IPS-18a (cell line): ENCODE measurements at regions not wholly inside any gene's neighbourhood (a gene's known extent, or its start where the extent isn't known, plus 50 kb on each side); places are given as distances from the start of the nearest gene placed in this dataset.

Experiments
- H3K27ac ChIP-seq: one replicate; pipeline ENCODE4 v1.5.1; 2013; ENCODE audit warnings: low read length
- H3K27me3 ChIP-seq: one replicate; pipeline ENCODE4 v1.6.1; 2013; ENCODE audit warnings: mild to moderate bottlenecking, low read length; ENCODE audit not compliant: control insufficient read depth, insufficient read depth
- H3K36me3 ChIP-seq: one replicate; pipeline ENCODE4 v1.6.1; 2013; ENCODE audit warnings: low read depth, low read length; ENCODE audit not compliant: control insufficient read depth
- H3K4me1 ChIP-seq: one replicate; pipeline ENCODE4 v1.6.1; 2013; ENCODE audit warnings: low read depth, low read length; ENCODE audit not compliant: control insufficient read depth
- H3K4me3 ChIP-seq: one replicate; pipeline ENCODE4 v1.5.1; 2013; ENCODE audit warnings: low read length
- H3K9ac ChIP-seq: one replicate; pipeline ENCODE4 v1.6.1; 2013; ENCODE audit warnings: mild to moderate bottlenecking, low read length, moderate library complexity
- H3K9me3 ChIP-seq: one replicate; pipeline ENCODE4 v1.6.1; 2013; ENCODE audit warnings: low read depth, low read length; ENCODE audit not compliant: control insufficient read depth

DNA sequence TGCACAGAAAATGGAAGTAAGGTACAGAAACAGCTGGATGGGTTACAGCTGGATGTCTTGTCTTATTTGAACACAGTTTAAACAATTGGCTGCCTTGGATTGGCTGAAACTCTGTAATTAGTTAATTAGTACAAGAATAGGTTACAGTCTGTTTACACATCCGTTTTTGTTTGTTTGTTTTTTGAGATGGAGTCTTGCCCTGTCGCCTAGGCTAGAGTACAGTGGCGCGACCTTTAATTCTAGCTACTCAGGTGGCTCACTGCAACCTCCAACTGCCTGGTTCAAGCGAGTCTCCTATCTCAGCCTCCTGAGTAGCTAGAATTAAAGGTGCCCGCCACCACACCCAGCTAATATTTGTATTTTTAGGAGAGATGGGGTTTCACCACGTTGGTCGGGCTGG is 368.7 kb upstream of the KLF4 start:
- H3K4me1 ChIP-seq = no peaks in the 10 kb centered on the region
- peaks cover 4% of the 10 kb centered on the region for H3K9me3 ChIP-seq
- no peak overlapping the region for H3K27ac ChIP-seq
- no peaks in the 10 kb centered on the region for H3K27me3 ChIP-seq
- H3K4me3 ChIP-seq = no peak overlapping the region
- H3K36me3 ChIP-seq = no peaks in the 10 kb centered on the region
- H3K9ac ChIP-seq = no peak overlapping the region

DNA sequence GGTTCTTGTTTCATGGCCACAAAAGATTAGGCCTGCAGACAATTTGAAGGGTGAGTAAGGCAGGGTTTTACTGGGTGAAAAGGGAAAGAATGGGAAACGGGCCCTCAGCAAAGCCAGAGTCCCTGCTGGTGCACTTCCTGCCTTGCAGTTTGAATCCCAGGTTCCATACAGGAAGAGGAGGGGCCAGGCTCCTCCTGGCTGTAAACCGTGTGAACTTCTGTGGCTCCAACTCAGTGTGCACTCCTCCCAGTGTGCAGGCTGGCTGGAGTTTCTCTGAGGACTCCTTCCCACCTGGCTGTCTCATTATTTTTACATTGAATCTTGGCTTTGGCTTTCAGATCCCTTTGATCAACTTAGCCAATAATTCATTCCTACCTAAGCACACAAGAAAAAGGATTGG is 367.1 kb upstream of the KLF4 start:
- Histone ChIP-seq H3K36me3 (no peaks in the 10 kb centered on the region), H3K9me3 (peaks cover 4% of the 10 kb centered on the region), H3K27me3 (no peaks in the 10 kb centered on the region), H3K9ac (no peak overlapping the region), H3K4me1 (no peaks in the 10 kb centered on the region), H3K27ac (no peak overlapping the region), H3K4me3 (no peak overlapping the region)

DNA sequence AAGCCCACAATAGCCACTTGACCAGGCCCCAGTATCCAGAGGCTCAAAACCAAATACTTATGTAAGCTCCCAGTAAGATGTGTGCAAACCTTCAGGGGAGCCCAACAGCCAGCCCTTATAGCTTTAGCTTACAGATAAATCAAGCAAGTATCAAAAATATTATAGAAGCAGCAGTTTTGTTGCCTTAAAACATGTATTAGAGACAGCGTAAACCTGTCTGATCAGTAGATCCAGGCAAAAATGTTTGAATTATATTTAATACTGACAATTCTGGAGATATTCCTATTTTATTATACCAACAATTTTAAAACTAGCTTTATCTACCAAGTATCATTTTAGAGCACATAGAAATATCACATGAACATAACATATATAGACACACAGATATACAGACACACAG is 365.6 kb upstream of the KLF4 start:
- H3K4me1 ChIP-seq = no peaks in the 10 kb centered on the region
- H3K27me3 ChIP-seq = no peaks in the 10 kb centered on the region
- no peaks in the 10 kb centered on the region for H3K36me3 ChIP-seq
- no peak overlapping the region for H3K27ac ChIP-seq
- H3K9ac ChIP-seq = no peak overlapping the region
- peaks cover 4% of the 10 kb centered on the region for H3K9me3 ChIP-seq
- H3K4me3 ChIP-seq = no peak overlapping the region

DNA sequence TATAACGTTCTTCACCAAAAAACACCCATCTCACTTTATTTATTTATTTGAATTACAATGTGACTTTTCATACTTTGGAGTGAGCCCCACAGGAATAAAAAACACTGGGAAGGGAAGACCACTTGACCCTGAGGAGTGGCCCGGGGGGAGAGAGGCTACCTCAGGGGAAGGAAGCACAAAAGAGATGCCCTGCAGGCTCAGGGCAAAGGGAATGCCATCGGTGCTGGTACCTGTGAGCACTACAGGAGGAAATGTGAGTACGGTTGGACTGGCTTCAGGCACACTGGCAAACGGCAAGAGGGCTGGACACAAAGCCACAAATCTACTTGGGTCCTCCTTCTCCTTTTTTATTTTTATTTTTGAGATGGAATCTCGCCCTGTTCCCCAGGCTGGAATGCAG is 363.9 kb upstream of the KLF4 start:
- no peaks in the 10 kb centered on the region for H3K36me3 ChIP-seq
- no peak overlapping the region for H3K27ac ChIP-seq
- H3K4me1 ChIP-seq = no peaks in the 10 kb centered on the region
- H3K4me3 ChIP-seq = no peak overlapping the region
- H3K9me3 ChIP-seq = peaks cover 4% of the 10 kb centered on the region
- no peak overlapping the region for H3K9ac ChIP-seq
- no peaks in the 10 kb centered on the region for H3K27me3 ChIP-seq

DNA sequence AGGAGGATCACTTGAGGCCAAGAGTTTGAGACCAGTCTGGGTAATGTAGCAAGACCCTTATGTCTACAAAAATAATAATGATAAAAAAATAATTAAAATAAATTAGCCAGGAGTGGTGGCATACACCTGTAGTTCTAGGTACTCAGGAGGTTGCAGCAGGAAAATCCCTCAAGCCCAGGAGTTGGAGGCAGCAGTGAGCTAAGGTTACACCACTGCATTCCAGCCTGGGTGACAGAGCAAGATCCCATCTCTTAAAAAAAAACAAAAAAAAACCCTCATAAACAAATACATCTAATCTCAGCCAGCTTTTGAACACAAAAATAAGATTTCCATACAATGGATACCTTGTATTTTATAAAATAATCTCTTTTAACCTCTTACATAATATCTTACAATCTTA is 363.3 kb upstream of the KLF4 start:
- peaks cover 4% of the 10 kb centered on the region for H3K9me3 ChIP-seq
- no peaks in the 10 kb centered on the region for H3K36me3 ChIP-seq
- H3K27me3 ChIP-seq = no peaks in the 10 kb centered on the region
- H3K4me1 ChIP-seq = no peaks in the 10 kb centered on the region
- H3K4me3 ChIP-seq = no peak overlapping the region
- H3K9ac ChIP-seq = no peak overlapping the region
- no peak overlapping the region for H3K27ac ChIP-seq

DNA sequence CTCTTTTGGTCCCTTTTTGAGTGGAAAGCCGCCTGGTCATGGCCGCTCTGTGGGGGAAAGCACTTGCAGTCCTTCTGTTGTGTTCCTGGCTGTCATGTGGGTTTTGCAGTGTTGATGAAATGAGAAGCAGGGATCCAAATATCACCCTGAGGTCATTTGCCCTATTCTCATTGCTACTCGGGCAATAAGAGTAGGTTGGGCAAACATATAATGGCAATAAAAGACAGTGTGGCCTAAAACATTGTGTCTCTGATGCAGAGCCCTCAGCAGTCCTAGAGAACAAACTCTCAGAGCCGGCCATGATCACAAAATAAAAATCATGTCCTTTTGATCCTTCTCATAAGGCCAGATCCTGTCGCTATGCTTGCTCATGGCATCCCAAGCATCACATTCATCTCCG is 361.1 kb upstream of the KLF4 start:
- no peaks in the 10 kb centered on the region for H3K27me3 ChIP-seq
- H3K9ac ChIP-seq = no peak overlapping the region
- no peak overlapping the region for H3K27ac ChIP-seq
- H3K9me3 ChIP-seq = peaks cover 3% of the 10 kb centered on the region
- H3K4me3 ChIP-seq = no peak overlapping the region
- no peaks in the 10 kb centered on the region for H3K4me1 ChIP-seq
- no peaks in the 10 kb centered on the region for H3K36me3 ChIP-seq

DNA sequence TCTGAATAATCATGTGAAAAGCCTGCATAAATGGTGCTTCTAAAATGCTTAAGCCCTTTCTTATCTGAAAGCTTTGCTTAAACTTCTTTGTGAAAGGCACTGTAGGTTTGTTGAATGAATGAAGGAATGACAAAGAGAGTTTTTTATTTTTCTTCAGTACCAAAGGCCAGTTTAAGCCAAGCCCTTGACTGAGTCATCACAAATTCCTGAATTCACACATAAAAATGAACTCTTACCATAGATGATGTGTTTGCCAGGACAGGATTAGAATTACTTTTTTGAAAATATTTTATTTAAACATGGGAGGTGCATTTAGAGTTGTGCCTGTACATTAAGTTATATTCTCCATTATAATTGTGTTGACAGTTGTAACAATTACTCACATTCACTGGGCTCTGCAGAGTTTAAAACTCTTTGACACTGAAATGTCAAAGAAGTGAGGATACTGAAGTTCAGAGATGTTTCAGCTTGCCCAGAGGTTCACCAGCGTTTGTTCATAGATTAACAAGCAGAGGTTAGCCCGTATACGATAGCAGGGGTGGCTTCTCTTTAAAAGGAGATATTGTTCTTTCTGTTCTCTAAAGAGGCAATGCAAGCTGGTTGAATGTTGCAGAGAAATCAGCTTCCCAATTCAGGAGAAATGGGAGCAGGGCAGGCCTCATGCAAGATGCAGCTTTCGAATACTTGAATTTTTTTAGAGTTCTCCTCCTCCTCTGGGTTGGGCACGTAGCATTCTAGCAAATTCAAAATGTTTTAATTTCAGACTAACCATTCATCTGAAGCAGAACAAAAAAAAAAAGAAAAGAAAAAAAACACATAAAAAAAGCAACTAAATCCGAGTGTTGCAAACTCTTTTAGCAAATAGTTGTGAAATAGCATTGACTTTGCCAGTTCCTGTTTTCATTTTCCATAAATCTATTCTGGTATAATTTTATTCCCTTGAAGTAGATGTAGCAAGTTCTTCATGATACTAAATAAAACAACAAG is 358.7 kb upstream of the KLF4 start:
- no peaks in the 10 kb centered on the region for H3K9me3 ChIP-seq
- no peak overlapping the region for H3K4me3 ChIP-seq
- no peaks in the 10 kb centered on the region for H3K27me3 ChIP-seq
- H3K27ac ChIP-seq = no peak overlapping the region
- H3K9ac ChIP-seq = no peak overlapping the region
- H3K4me1 ChIP-seq = no peaks in the 10 kb centered on the region
- no peaks in the 10 kb centered on the region for H3K36me3 ChIP-seq

DNA sequence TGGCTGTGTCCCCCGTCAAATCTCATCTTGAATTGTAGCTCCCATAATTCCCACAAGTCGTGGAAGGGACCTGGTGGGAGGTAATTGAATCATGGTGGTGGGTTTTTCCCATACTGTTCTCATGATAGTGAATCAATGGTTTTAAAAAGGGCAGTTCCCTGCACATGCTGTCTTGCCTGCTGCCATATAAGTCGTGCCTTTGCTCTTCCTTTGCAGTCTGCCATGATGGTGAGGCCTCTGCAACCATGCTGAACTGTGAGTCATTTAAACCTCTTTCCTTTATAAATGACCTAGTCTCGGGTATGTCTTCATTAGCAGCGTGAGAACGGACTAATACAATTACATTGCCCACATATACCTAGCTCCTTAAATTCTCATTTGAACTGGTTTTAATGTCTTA is 353.0 kb upstream of the KLF4 start:
- no peaks in the 10 kb centered on the region for H3K9me3 ChIP-seq
- H3K4me1 ChIP-seq = no peaks in the 10 kb centered on the region
- H3K4me3 ChIP-seq = no peak overlapping the region
- no peaks in the 10 kb centered on the region for H3K27me3 ChIP-seq
- H3K9ac ChIP-seq = no peak overlapping the region
- no peak overlapping the region for H3K27ac ChIP-seq
- H3K36me3 ChIP-seq = no peaks in the 10 kb centered on the region

DNA sequence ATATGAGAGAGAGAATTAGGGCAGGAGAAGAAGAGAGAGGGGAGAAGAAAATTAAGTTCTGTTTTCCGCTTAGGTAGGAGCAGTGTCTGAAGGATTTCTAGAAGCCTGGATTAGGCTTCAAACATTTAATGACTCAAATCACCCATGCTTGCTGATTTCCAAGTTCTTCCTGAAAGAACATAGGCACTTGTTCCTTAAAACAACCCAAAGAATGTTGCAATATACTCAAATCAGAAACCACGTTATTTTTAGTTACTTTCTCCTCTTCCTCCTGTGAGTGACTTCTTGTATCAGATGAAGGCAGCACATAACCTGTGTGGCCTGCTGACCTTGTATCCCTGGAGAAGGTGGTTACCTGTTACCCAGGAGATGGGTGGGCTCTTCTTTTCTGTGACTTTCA is 351.5 kb upstream of the KLF4 start:
- Histone ChIP-seq H3K9ac (no peak overlapping the region), H3K4me1 (no peaks in the 10 kb centered on the region), H3K9me3 (no peaks in the 10 kb centered on the region), H3K36me3 (no peaks in the 10 kb centered on the region), H3K27me3 (no peaks in the 10 kb centered on the region), H3K4me3 (no peak overlapping the region), H3K27ac (no peak overlapping the region)

DNA sequence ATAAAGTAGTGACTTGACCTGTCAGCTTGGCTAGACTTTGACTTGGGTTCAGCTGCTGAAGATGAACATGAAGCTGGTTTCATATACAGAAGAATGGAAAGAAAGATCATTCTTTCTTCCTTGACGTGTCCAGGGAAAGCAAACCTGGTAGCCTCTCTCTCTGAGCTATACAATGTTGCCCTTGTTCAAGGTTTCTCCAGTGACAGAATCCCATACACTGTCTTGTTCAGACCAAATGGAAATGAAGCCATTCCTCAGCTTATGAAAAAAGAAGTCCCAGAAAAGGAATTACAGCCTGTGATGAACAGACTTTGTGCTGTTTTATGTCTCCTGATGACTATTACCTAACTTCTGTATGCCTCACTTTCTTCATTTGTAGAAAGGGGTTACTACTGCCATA is 349.8 kb upstream of the KLF4 start:
- Histone ChIP-seq H3K36me3 (no peaks in the 10 kb centered on the region), H3K9ac (no peak overlapping the region), H3K27ac (no peak overlapping the region), H3K4me1 (no peaks in the 10 kb centered on the region), H3K4me3 (no peak overlapping the region), H3K9me3 (no peaks in the 10 kb centered on the region), H3K27me3 (no peaks in the 10 kb centered on the region)

DNA sequence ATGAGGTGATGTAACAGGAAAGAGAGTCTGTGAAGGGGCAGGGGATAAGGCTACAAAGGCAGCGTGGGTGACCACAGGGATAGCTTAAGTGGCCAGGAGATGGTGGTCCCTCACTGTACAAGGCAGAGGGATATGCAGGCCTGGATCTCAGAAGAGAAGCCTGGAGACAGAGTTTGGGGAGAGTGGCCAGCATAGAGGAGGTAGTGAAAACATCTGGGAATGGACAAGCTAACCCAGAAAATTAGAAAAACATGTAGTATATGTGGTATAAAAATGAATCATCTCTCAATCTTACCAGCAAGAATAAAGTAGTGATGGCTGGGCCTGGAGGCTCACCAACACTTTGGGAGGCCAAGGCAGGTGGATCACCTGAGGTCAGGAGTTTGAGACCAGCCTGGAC is 349.2 kb upstream of the KLF4 start:
- Histone ChIP-seq H3K4me1 (no peaks in the 10 kb centered on the region), H3K9me3 (no peaks in the 10 kb centered on the region), H3K27ac (no peak overlapping the region), H3K9ac (no peak overlapping the region), H3K36me3 (no peaks in the 10 kb centered on the region), H3K4me3 (no peak overlapping the region), H3K27me3 (no peaks in the 10 kb centered on the region)

DNA sequence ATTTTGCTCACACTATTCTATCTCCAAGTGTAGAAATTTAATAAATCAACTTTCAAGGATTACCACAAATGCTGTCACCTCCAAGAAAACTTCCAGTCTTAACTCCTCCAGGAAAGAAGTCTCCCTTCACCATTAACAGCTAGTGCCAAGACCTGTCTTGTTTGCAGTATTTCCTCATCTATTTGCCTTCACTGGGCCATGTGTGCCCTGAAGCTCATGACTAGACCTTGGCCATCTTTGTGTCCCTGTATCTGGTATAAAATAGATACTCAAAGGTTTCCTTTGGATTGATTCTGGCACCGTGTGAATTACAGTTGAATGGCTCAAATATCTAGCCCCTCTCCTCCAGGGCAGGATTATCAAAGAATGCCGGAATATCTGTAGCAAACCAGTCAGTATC is 346.7 kb upstream of the KLF4 start:
- Histone ChIP-seq H3K9me3 (no peaks in the 10 kb centered on the region), H3K9ac (no peak overlapping the region), H3K27ac (no peak overlapping the region), H3K36me3 (no peaks in the 10 kb centered on the region), H3K4me1 (no peaks in the 10 kb centered on the region), H3K27me3 (no peaks in the 10 kb centered on the region), H3K4me3 (no peak overlapping the region)
